SK-N-SH treated with all-trans-retinoic acid at 6 μM for 48 hours (cell line): ENCODE measurements at regions not wholly inside any gene's neighbourhood (a gene's known extent, or its start where the extent isn't known, plus 50 kb on each side); places are given as distances from the start of the nearest gene placed in this dataset.

ENCODE experiments used
- ATAC-seq: fragments of 200-7000 bp; cut with Tn5 transposase; 3 replicates; pipeline ENCODE4 v1.9.1; 2020; ENCODE audit warnings: mild to moderate bottlenecking, moderate library complexity
- ARNTL ChIP-seq: fragments of 450-650 bp; formaldehyde crosslinking; IDR thresholded peaks from 2 replicates; pipeline ENCODE4 v1.5.0; 2020; ENCODE audit warnings: low read depth, mild to moderate bottlenecking, moderate library complexity, borderline replicate concordance
- BACH2 ChIP-seq: fragments of 250-450 bp; sonication (Bioruptor Pico); IDR thresholded peaks from 2 replicates; pipeline ENCODE4 v1.9.0; 2021; ENCODE audit warnings: mild to moderate bottlenecking, borderline replicate concordance
- CSDC2 ChIP-seq: fragments of 250-450 bp; sonication (Bioruptor Pico); IDR thresholded peaks from 2 replicates; pipeline ENCODE4 v1.5.0; 2020; ENCODE audit warnings: mild to moderate bottlenecking, moderate library complexity
- CSRNP3 ChIP-seq: fragments of 250-450 bp; sonication (Bioruptor Pico); IDR thresholded peaks from 2 replicates; pipeline ENCODE4 v1.5.1; 2021; ENCODE audit warnings: mild to moderate bottlenecking, moderate library complexity
- ESRRG ChIP-seq: fragments of 250-450 bp; sonication (Bioruptor Pico); IDR thresholded peaks from 2 replicates; pipeline ENCODE4 v1.6.1; 2021; ENCODE audit warnings: mild to moderate bottlenecking
- GLIS3 ChIP-seq: fragments of 250-450 bp; sonication (Bioruptor Pico); IDR thresholded peaks from 2 replicates; pipeline ENCODE4 v1.5.0; 2020; ENCODE audit warnings: mild to moderate bottlenecking, moderate library complexity
- ISL1 ChIP-seq: fragments of 250-450 bp; sonication (Bioruptor Pico); IDR thresholded peaks from 2 replicates; pipeline ENCODE4 v2.1.2; 2022; ENCODE audit warnings: mild to moderate bottlenecking, moderate library complexity
- OSR1 ChIP-seq: fragments of 250-450 bp; sonication (Bioruptor Pico); IDR thresholded peaks from 2 replicates; pipeline ENCODE4 v1.8.0; 2022; ENCODE audit warnings: moderate library complexity, mild to moderate bottlenecking, inconsistent platforms
- PATZ1 ChIP-seq: fragments of 250-450 bp; sonication (Bioruptor Pico); IDR thresholded peaks from 2 replicates; pipeline ENCODE4 v1.8.0; 2020; ENCODE audit warnings: mild to moderate bottlenecking, moderate library complexity, borderline replicate concordance
- RARB ChIP-seq: fragments of 250-450 bp; sonication (Bioruptor Pico); IDR thresholded peaks from 2 replicates; pipeline ENCODE4 v1.8.0; 2021; ENCODE audit warnings: mild to moderate bottlenecking, moderate library complexity
- SNAI2 ChIP-seq: fragments of 250-450 bp; sonication (Bioruptor Pico); IDR thresholded peaks from 2 replicates; pipeline ENCODE4 v1.5.0; 2020; ENCODE audit warnings: mild to moderate bottlenecking, moderate library complexity
- TCF4 ChIP-seq: fragments of 250-450 bp; sonication (Bioruptor Pico); IDR thresholded peaks from 2 replicates; pipeline ENCODE4 v1.8.0; 2021; ENCODE audit warnings: mild to moderate bottlenecking, moderate library complexity, borderline replicate concordance
- TOX ChIP-seq: fragments of 250-450 bp; sonication (Bioruptor Pico); IDR thresholded peaks from 2 replicates; pipeline ENCODE4 v1.8.0; 2021; ENCODE audit warnings: mild to moderate bottlenecking, moderate library complexity, borderline replicate concordance
- ZC3H10 ChIP-seq: fragments of 250-450 bp; sonication (Bioruptor Pico); IDR thresholded peaks from 2 replicates; pipeline ENCODE4 v1.5.1; 2021; ENCODE audit warnings: mild to moderate bottlenecking, moderate library complexity
- ZFP3 ChIP-seq: fragments of 250-450 bp; sonication (Bioruptor Pico); IDR thresholded peaks from 2 replicates; pipeline ENCODE4 v1.5.0; 2020; ENCODE audit warnings: mild to moderate bottlenecking, moderate library complexity
- ZNF565 ChIP-seq: fragments of 450-650 bp; formaldehyde crosslinking; conservative IDR thresholded peaks from 2 replicates; pipeline ENCODE4 v1.5.0; 2020; ENCODE audit warnings: low read depth, mild to moderate bottlenecking, moderate library complexity
- ZNF70 ChIP-seq: fragments of 450-650 bp; formaldehyde crosslinking; IDR thresholded peaks from 2 replicates; pipeline ENCODE4 v1.5.0; 2020; ENCODE audit warnings: mild to moderate bottlenecking, moderate library complexity
- ZNF8 ChIP-seq: fragments of 450-650 bp; formaldehyde crosslinking; IDR thresholded peaks from 2 replicates; pipeline ENCODE4 v1.5.0; 2020; ENCODE audit warnings: mild to moderate bottlenecking, moderate library complexity
- TF ChIP-seq, protein P1 (sequence below): fragments of 250-450 bp; sonication (Bioruptor Pico); IDR thresholded peaks from 2 replicates; pipeline ENCODE4 v1.8.0; 2021; ENCODE audit warnings: low read depth, mild to moderate bottlenecking, moderate library complexity, borderline replicate concordance
- TF ChIP-seq, protein P2 (sequence below): fragments of 250-450 bp; sonication (Bioruptor Pico); IDR thresholded peaks from 2 replicates; pipeline ENCODE4 v1.5.0; 2020; ENCODE audit warnings: mild to moderate bottlenecking, moderate library complexity
- TF ChIP-seq, protein P3 (sequence below): fragments of 250-450 bp; sonication (Bioruptor Pico); IDR thresholded peaks from 2 replicates; pipeline ENCODE4 v1.5.1; 2020; ENCODE audit warnings: low read depth, mild to moderate bottlenecking, moderate library complexity

- no peak for TF ChIP-seq ESRRG (CRISPR knock-in tag)
- TF ChIP-seq ARNTL (CRISPR knock-in tag), result no peak
- no peak for TF ChIP-seq RARB (CRISPR knock-in tag)
- TF ChIP-seq BACH2 (CRISPR knock-in tag), result no peak
- no peak for TF ChIP-seq ZC3H10 (CRISPR knock-in tag)
Measured at GRCh38 chr2:97355176-97355575, 234.5 kb downstream of the ANKRD36B start (continued).

DNA sequence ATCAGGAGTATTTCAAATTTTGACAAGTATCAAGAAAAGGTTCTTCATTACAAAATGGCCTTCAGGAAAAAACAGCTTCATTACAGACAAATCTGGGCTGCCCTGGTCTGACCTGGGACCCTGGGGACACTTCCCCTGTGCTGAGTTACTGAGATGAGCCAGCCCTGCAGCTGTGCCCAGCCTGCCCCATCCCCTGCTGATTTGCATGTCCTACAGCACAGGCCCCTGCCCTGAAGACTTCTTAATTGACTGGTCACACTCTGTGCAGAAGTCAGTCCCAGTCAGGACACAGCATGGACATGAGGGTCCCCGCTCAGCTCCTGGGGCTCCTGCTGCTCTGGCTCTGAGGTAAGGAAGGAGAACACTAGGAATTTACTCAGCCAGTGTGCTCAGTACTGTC is 235.1 kb downstream of the ANKRD36B start:
- TF ChIP-seq RARB (CRISPR knock-in tag) (no peak), CSRNP3 (CRISPR knock-in tag) (no peak), ARNTL (CRISPR knock-in tag) (no peak)
- no peak for ATAC-seq

GRCh38 chr2:97348841-97349240 is 235.9 kb downstream of the ANKRD36 start:
- TF ChIP-seq RARB (CRISPR knock-in tag), result no peak
- TF ChIP-seq ZNF8 (CRISPR knock-in tag), result no peak
- no peak for TF ChIP-seq ZNF70 (CRISPR knock-in tag)
- TF ChIP-seq ZFP3 (CRISPR knock-in tag), result no peak
- no peak for TF ChIP-seq SNAI2 (CRISPR knock-in tag)
- TF ChIP-seq, protein P1, sequence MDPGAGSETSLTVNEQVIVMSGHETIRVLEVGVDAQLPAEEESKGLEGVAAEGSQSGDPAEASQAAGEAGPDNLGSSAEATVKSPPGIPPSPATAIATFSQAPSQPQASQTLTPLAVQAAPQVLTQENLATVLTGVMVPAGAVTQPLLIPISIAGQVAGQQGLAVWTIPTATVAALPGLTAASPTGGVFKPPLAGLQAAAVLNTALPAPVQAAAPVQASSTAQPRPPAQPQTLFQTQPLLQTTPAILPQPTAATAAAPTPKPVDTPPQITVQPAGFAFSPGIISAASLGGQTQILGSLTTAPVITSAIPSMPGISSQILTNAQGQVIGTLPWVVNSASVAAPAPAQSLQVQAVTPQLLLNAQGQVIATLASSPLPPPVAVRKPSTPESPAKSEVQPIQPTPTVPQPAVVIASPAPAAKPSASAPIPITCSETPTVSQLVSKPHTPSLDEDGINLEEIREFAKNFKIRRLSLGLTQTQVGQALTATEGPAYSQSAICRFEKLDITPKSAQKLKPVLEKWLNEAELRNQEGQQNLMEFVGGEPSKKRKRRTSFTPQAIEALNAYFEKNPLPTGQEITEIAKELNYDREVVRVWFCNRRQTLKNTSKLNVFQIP (CRISPR knock-in tag), result no peak
- TF ChIP-seq ZC3H10 (CRISPR knock-in tag), result no peak
- no peak for TF ChIP-seq CSRNP3 (CRISPR knock-in tag)
- TF ChIP-seq ESRRG (CRISPR knock-in tag), result no peak
- no peak for TF ChIP-seq CSDC2 (CRISPR knock-in tag)
- TF ChIP-seq, protein P2, sequence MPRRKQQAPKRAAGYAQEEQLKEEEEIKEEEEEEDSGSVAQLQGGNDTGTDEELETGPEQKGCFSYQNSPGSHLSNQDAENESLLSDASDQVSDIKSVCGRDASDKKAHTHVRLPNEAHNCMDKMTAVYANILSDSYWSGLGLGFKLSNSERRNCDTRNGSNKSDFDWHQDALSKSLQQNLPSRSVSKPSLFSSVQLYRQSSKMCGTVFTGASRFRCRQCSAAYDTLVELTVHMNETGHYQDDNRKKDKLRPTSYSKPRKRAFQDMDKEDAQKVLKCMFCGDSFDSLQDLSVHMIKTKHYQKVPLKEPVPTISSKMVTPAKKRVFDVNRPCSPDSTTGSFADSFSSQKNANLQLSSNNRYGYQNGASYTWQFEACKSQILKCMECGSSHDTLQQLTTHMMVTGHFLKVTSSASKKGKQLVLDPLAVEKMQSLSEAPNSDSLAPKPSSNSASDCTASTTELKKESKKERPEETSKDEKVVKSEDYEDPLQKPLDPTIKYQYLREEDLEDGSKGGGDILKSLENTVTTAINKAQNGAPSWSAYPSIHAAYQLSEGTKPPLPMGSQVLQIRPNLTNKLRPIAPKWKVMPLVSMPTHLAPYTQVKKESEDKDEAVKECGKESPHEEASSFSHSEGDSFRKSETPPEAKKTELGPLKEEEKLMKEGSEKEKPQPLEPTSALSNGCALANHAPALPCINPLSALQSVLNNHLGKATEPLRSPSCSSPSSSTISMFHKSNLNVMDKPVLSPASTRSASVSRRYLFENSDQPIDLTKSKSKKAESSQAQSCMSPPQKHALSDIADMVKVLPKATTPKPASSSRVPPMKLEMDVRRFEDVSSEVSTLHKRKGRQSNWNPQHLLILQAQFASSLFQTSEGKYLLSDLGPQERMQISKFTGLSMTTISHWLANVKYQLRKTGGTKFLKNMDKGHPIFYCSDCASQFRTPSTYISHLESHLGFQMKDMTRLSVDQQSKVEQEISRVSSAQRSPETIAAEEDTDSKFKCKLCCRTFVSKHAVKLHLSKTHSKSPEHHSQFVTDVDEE (CRISPR knock-in tag), result no peak
- no peak for TF ChIP-seq OSR1 (CRISPR knock-in tag)
- TF ChIP-seq PATZ1 (CRISPR knock-in tag), result no peak
- TF ChIP-seq ZNF565, result no peak
- no peak for TF ChIP-seq TCF4 (CRISPR knock-in tag)
- ATAC-seq, result no peak

- no peak for ATAC-seq
- TF ChIP-seq, protein P2 (CRISPR knock-in tag), result no peak
- no peak for TF ChIP-seq TCF4 (CRISPR knock-in tag)
- TF ChIP-seq RARB (CRISPR knock-in tag), result no peak
- TF ChIP-seq TOX (CRISPR knock-in tag), result no peak
- TF ChIP-seq, protein P1 (CRISPR knock-in tag), result no peak
- TF ChIP-seq, protein P3, sequence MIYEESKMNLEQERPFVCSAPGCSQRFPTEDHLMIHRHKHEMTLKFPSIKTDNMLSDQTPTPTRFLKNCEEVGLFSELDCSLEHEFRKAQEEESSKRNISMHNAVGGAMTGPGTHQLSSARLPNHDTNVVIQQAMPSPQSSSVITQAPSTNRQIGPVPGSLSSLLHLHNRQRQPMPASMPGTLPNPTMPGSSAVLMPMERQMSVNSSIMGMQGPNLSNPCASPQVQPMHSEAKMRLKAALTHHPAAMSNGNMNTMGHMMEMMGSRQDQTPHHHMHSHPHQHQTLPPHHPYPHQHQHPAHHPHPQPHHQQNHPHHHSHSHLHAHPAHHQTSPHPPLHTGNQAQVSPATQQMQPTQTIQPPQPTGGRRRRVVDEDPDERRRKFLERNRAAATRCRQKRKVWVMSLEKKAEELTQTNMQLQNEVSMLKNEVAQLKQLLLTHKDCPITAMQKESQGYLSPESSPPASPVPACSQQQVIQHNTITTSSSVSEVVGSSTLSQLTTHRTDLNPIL, result no peak
- no peak for TF ChIP-seq GLIS3 (CRISPR knock-in tag)
- TF ChIP-seq ISL1 (CRISPR knock-in tag), result no peak
Measured at GRCh38 chr2:97348265-97348664, 235.3 kb downstream of the ANKRD36 start.
